ENCODE measurements at regions not wholly inside any gene's neighbourhood (a gene's known extent, or its start where the extent isn't known, plus 50 kb on each side); places are given as distances from the start of the nearest gene placed in this dataset.
"Not testable (repeated sequence)": the region's sequence is repeated elsewhere in the genome, so short reads cannot be mapped to it uniquely, and the experiment has no call there.

DNA sequence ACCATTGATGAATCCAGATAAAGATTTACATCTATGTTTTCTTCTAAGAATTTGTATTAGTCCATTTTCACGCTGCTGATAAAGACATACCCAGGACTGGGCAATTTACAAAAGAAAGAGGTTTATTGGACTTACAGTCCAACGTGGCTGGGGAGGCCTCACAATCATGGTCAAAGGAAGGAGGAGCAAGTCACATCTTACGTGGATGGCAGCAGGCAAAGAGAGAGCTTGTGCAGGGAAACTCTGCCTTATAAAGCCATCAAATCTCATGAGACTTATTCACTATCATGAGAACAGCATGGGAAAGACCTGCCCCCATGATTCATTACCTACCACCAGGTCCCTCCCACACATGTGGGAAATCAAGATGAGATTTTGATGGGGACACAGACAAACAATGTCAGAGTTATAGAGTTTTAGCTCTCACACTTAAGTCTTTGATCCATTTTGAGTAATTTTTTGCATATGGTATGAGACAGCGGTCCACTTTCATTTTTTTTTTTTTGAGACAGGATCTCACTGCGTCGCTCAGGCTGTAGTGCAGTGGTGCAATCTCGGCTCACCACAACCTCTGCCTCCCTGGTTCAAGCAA lies 53.5 kb upstream of the JADE2 start:
- in situ Hi-C loops (cut with MboI; ENCODE audit: low pct_unique_long_range_greater_than_20kb in 2 of 9, low sequenced_read_pairs in 9 of 9, unreplicated experiment in 9 of 9); H3K27ac ChIP-seq; H3K4me1 ChIP-seq (replicated peaks in 1 of 2); H3K4me3 ChIP-seq; ATAC-seq (replicated peaks in 6 of 8): not testable (repeated sequence)
- WGBS, 10 experiments, result 46 to 90% (median 77%) methylated on average over 2 to 7 of the region's 7 CpGs; no CpG with 5 or more reads in 2 of the 10 experiments

GRCh38 chr5:134468921-134469400 lies 56.5 kb upstream of the JADE2 start:
- ATAC-seq (replicated peaks in 6 of 8), result no peak
- H3K4me3 ChIP-seq, result no peak overlapping the region
- peaks cover 0 to 9% of the 10 kb centered on the region in 2 donors for H3K4me1 ChIP-seq (replicated peaks in 1 of 2)
- in situ Hi-C loops (cut with MboI; ENCODE audit: low pct_unique_long_range_greater_than_20kb in 2 of 9, low sequenced_read_pairs in 9 of 9, unreplicated experiment in 9 of 9), result no loop called here
- 25 to 100% (median 73%) methylated on average over 1 to 3 of the region's 3 CpGs; no CpG with 5 or more reads in 3 of the 10 experiments for WGBS, 10 experiments
- H3K27ac ChIP-seq, result no peak overlapping the region

DNA sequence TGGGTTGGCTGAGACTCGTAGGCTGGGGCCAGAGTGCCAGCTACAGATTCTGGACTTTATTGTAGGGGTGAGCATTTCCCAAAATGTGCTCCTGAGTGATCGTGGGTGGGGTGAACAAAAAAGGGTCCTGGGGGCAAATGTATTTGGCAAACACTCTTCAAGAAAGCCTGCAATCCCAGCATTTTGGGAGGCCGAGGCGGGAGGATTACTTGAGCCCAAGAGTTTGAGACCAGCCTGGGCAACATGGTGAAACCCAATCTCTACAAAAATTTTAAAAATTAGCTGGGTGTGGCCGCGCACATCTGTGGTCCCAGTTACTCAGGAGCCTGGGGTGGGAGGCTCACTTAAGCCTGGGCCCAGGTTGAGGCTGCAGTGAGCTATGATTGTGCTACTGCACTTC lies 55.5 kb upstream of the CDKN2AIPNL start:
- Histone ChIP-seq H3K4me3 (no peak overlapping the region), H3K27ac (no peak overlapping the region), H3K4me1 (replicated peaks in 1 of 2) (peaks cover 0 to 9% of the 10 kb centered on the region in 2 donors)
- 50 to 100% (median 84%) methylated on average over 2 to 5 of the region's 6 CpGs; no CpG with 5 or more reads in 2 of the 10 experiments for WGBS, 10 experiments
- no peak for ATAC-seq (replicated peaks in 6 of 8)
- in situ Hi-C loops (cut with MboI; ENCODE audit: low pct_unique_long_range_greater_than_20kb in 2 of 9, low sequenced_read_pairs in 9 of 9, unreplicated experiment in 9 of 9), result no loop called here

GRCh38 chr5:134466241-134467069 lies 54.8 kb upstream of the CDKN2AIPNL start:
- H3K27ac ChIP-seq, result peak overlapping the region in 1 of 2 donors; percentile 17
- ATAC-seq (replicated peaks in 6 of 8), result peak; percentile 74 to 91 (median 84)
- in situ Hi-C loops (cut with MboI; ENCODE audit: low pct_unique_long_range_greater_than_20kb in 2 of 9, low sequenced_read_pairs in 9 of 9, unreplicated experiment in 9 of 9), result no loop called here

GRCh38 chr5:134465816-134466240 lies 54.1 kb upstream of the CDKN2AIPNL start:
- H3K4me3 ChIP-seq, result peak overlapping the region in 4 of 5 donors; percentile 1 to 24 (median 13)
- H3K27ac ChIP-seq, result peak overlapping the region in 1 of 2 donors; percentile 17
- peak; percentile 32 to 77 (median 66) for ATAC-seq (replicated peaks in 6 of 8)
- in situ Hi-C loops (cut with MboI; ENCODE audit: low pct_unique_long_range_greater_than_20kb in 2 of 9, low sequenced_read_pairs in 9 of 9, unreplicated experiment in 9 of 9), result no loop called here
- 0 to 10% (median 0%) methylated on average over 1 to 3 of the region's 31 CpGs; no CpG with 5 or more reads in 7 of the 10 experiments for WGBS, 10 experiments
- peaks cover 0 to 9% of the 10 kb centered on the region in 2 donors for H3K4me1 ChIP-seq (replicated peaks in 1 of 2)

More at GRCh38 chr5:134466241-134467069, 54.8 kb upstream of the CDKN2AIPNL start:
- Histone ChIP-seq H3K4me3 (peak overlapping the region in 4 of 5 donors; percentile 1 to 24 (median 13)), H3K4me1 (replicated peaks in 1 of 2) (peaks cover 0 to 9% of the 10 kb centered on the region in 2 donors)
- WGBS, 10 experiments, result 0 to 30% (median 10%) methylated on average over 2 to 8 of the region's 26 CpGs; no CpG with 5 or more reads in 4 of the 10 experiments

GRCh38 chr5:134464988-134465815 lies 53.5 kb upstream of the CDKN2AIPNL start:
- WGBS, 10 experiments, result 20 to 100% (median 75%) methylated on average over 1 to 8 of the region's 10 CpGs; no CpG with 5 or more reads in 3 of the 10 experiments
- H3K4me1 ChIP-seq (replicated peaks in 1 of 2), result peaks cover 0 to 9% of the 10 kb centered on the region in 2 donors
- in situ Hi-C loops (cut with MboI; ENCODE audit: low pct_unique_long_range_greater_than_20kb in 2 of 9, low sequenced_read_pairs in 9 of 9, unreplicated experiment in 9 of 9), result no loop called here
- ATAC-seq (replicated peaks in 6 of 8), result no peak
- H3K27ac ChIP-seq, result no peak overlapping the region
- H3K4me3 ChIP-seq, result peak overlapping the region in 1 of 5 donors; percentile 15

DNA sequence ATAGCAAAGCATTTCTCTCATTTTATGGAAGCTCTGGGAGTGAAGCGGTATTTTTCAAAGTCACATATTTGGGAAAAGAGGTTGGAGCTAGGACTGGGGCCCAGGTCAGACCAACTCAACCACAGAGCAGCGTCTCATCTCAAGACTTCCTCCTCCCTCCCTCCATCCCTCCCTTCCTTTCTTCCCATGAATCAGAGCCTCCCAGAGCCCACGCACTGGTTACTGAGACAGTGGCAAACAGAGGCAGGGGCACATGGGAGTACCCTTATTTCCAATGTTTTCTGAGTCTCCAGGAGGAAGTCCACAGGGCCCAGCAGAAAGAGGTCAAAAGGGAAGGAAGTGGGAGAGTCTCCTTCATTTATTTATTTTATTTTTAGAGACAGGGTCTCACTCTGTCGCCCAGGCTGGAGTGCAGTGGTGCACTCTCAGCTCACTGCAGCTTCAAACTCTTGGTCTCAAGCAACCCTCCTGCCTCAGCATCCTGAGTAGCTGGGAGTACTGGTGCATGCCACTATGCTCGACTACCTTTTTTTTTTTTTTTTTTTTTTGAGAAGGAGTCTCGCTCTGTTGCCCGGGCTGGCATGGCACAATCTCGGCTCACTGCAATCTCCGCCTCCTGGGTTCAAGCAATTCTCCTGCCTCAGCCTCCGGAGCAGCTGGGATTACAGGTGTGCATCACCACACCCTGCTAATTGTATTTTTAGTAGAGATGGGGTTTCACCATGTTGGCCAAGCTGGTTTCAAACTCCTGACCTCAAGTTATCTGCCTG lies 52.5 kb upstream of the CDKN2AIPNL start:
- in situ Hi-C loops (cut with MboI; ENCODE audit: low pct_unique_long_range_greater_than_20kb in 2 of 9, low sequenced_read_pairs in 9 of 9, unreplicated experiment in 9 of 9), result no loop called here
- Histone ChIP-seq H3K4me3 (no peak overlapping the region), H3K4me1 (replicated peaks in 1 of 2) (peaks cover 0 to 9% of the 10 kb centered on the region in 2 donors), H3K27ac (no peak overlapping the region)
- ATAC-seq (replicated peaks in 6 of 8), result no peak
- WGBS, 10 experiments, result 60 to 100% (median 94%) methylated on average over 1 to 6 of the region's 10 CpGs; no CpG with 5 or more reads in 1 of the 10 experiments

- ATAC-seq (replicated peaks in 6 of 8), result no peak
- in situ Hi-C loops (cut with MboI; ENCODE audit: low pct_unique_long_range_greater_than_20kb in 2 of 9, low sequenced_read_pairs in 9 of 9, unreplicated experiment in 9 of 9), result no loop called here
- Histone ChIP-seq H3K4me3 (no peak overlapping the region), H3K27ac (no peak overlapping the region), H3K4me1 (replicated peaks in 1 of 2) (peaks cover 0 to 9% of the 10 kb centered on the region in 2 donors)
- WGBS, 10 experiments, result 20 to 100% (median 89%) methylated on average over 1 to 7 of the region's 7 CpGs; no CpG with 5 or more reads in 2 of the 10 experiments
These were observed 51.6 kb upstream of the CDKN2AIPNL start for GRCh38 chr5:134463176-134463720.

- in situ Hi-C loops (cut with MboI; ENCODE audit: low pct_unique_long_range_greater_than_20kb in 2 of 9, low sequenced_read_pairs in 9 of 9, unreplicated experiment in 9 of 9), result no loop called here
- WGBS, 10 experiments, result 20 to 73% (median 67%) methylated on average over 1 to 6 of the region's 6 CpGs; no CpG with 5 or more reads in 4 of the 10 experiments
- H3K4me1 ChIP-seq (replicated peaks in 1 of 2), result peaks cover 0 to 9% of the 10 kb centered on the region in 2 donors
- no peak for ATAC-seq (replicated peaks in 6 of 8)
- H3K27ac ChIP-seq, result no peak overlapping the region
- no peak overlapping the region for H3K4me3 ChIP-seq
These were observed 51.1 kb upstream of the CDKN2AIPNL start for GRCh38 chr5:134462761-134463160.

DNA sequence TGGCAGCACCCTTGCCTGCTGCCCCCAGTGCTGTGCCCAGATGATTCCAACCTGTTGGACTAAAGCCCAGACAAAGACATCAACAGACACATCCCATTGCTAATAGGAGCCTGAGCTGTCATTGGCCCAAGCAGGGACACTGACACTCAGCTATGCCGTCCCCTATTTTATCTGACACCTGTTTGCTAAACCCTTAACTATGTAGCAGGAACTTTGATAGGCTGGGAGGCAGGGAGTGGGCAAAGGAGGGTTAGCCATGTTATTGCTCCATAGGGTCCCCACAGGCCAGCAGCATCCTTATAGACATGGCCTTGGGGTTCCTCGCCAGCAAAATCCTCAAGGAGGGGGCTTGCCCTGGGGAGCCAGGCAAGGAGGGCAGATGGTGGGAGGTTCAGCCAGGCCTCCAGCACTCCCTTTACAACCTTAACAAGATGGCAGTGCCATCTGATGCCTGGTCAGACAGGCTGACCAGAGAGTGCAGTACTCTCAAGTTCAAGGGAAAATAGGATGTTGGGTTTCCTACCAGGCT lies 50.4 kb upstream of the CDKN2AIPNL start:
- peaks cover 0 to 9% of the 10 kb centered on the region in 2 donors for H3K4me1 ChIP-seq (replicated peaks in 1 of 2)
- WGBS, 10 experiments, result 78 to 100% (median 96%) methylated on average over 1 to 2 of the region's 2 CpGs; no CpG with 5 or more reads in 4 of the 10 experiments
- in situ Hi-C loops (cut with MboI; ENCODE audit: low pct_unique_long_range_greater_than_20kb in 2 of 9, low sequenced_read_pairs in 9 of 9, unreplicated experiment in 9 of 9), result no loop called here

More for the DNA sequence above, 50.4 kb upstream of the CDKN2AIPNL start:
- no peak overlapping the region for H3K27ac ChIP-seq
- ATAC-seq (replicated peaks in 6 of 8), result no peak
- no peak overlapping the region for H3K4me3 ChIP-seq

Measured in motor neuron (in vitro differentiated cells).